ENCODE measurements at regions not wholly inside any gene's neighbourhood (a gene's known extent, or its start where the extent isn't known, plus 50 kb on each side); places are given as distances from the start of the nearest gene placed in this dataset.
A peak's percentile ranks its signal among the peaks of the same experiment; 100 is the strongest.

DNA sequence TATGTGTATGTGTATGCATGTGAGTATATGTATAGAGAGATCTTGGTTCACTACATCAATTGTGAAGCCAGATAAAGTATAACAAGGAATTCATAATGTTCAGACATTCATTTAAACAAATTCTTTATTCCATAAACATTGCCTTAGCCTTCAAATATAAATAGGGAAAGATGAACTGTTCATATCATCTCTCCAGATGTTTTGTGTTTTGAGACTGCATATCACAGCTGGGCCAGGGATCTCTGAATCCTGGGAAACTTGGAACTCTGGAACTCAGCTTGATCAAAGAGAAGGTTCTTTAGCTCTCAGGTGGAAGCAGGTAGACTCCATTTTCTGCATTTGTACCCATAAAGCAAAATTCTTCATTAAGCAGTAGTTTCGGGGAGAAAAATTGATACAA lies 272.6 kb upstream of the ETAA1 start:
- H2AK5ac ChIP-seq (ENCODE audit: low read depth, low read length) = no peak overlapping the region
- H3K9me3 ChIP-seq (ENCODE audit: control insufficient read depth, insufficient read depth, low read length) = no peaks in the 10 kb centered on the region
- H2BK120ac ChIP-seq (ENCODE audit: low read depth, low read length) = no peak overlapping the region
- H3K56ac ChIP-seq (ENCODE audit: extremely low read depth, insufficient read depth, low read length) = no peak overlapping the region
- no peak overlapping the region for H3K27ac ChIP-seq (ENCODE audit: insufficient read depth, low read length)
- no peak overlapping the region for H3K18ac ChIP-seq (ENCODE audit: low read depth, low read length)
- no peak overlapping the region for H4K91ac ChIP-seq (ENCODE audit: insufficient read depth, low read depth, low read length)
- H3K79me1 ChIP-seq (ENCODE audit: low read depth in 1 of 2, low read length in 2 of 2) = no peaks in the 10 kb centered on the region
- H2BK5ac ChIP-seq (ENCODE audit: low read depth, low read length, poor library complexity, severe bottlenecking) = no peak overlapping the region
- H3K9ac ChIP-seq (ENCODE audit: low read depth, low read length) = no peak overlapping the region
- 0 out of 2 replicates have a peak, but pooled peaks cover 2% of the 10 kb centered on the region for H3K4me1 ChIP-seq (ENCODE audit: control insufficient read depth, insufficient read depth, low read length)
- no CpG with 5 or more reads among the region's 1 CpG for WGBS, 2 experiments (ENCODE audit: extremely low coverage in 2 of 2, insufficient read length in 1 of 2)
- H3K23ac ChIP-seq (ENCODE audit: low read depth, low read length) = no peak overlapping the region
- no peaks in the 10 kb centered on the region for H4K20me1 ChIP-seq (ENCODE audit: insufficient read depth, low read length)
- H3K14ac ChIP-seq (replicated peaks; ENCODE audit: low read depth, low read length) = no peak overlapping the region
- H3K4me2 ChIP-seq (ENCODE audit: low read depth, low read length) = no peak overlapping the region; the same call in 1 of the 2 replicates
- H2BK15ac ChIP-seq (ENCODE audit: low read depth, low read length) = no peak overlapping the region
- no peak overlapping the region for H3K4me3 ChIP-seq (ENCODE audit: insufficient read depth, low read depth, low read length)
- no peak overlapping the region for H2AK9ac ChIP-seq (replicated peaks; ENCODE audit: low read depth, low read length, poor library complexity)
- H3K27me3 ChIP-seq (ENCODE audit: control insufficient read depth, insufficient read depth, low read length) = no peaks in the 10 kb centered on the region
- H4K5ac ChIP-seq (ENCODE audit: low read depth, low read length) = no peak overlapping the region
- in situ Hi-C loops (cut with MboI; ENCODE audit: low sequenced_read_pairs) (no loop called here), dilution Hi-C loops (cut with HindIII; ENCODE audit: low sequenced_read_pairs, unreplicated experiment) (no loop called here), intact Hi-C loops (cut with micrococcal nuclease) (loop anchor here (5.0 kb wide), 1 partner anchor 372 kb away; no protein-coding TSS in a partner anchor)
- BruUV-seq (replicated peaks) = no TSS peak
- H3K4ac ChIP-seq (ENCODE audit: low read depth, low read length) = no peak overlapping the region
- no peak overlapping the region for H2AFZ ChIP-seq (replicated peaks; ENCODE audit: low read length, poor library complexity)
- POLR2A ChIA-PET (ENCODE audit: unreplicated experiment) = no interaction called here
- CTCF ChIA-PET = interaction anchor here (1.5 kb wide), 1 partner anchor 35 kb away, joined by 3 read pairs; no protein-coding TSS in a partner anchor
- DNase-seq (peak; percentile 8), ATAC-seq (ENCODE audit: low read depth) (no peak; the same call in 1 of the 2 replicates)
- no peaks in the 10 kb centered on the region for H3K36me3 ChIP-seq (ENCODE audit: control insufficient read depth, insufficient read depth, low read length)
- no peak overlapping the region for H4K8ac ChIP-seq (ENCODE audit: low read depth in 2 of 2, low read length in 2 of 2)
- no peaks in the 10 kb centered on the region for H3K9me1 ChIP-seq (ENCODE audit: insufficient read depth, low read length)
- H2BK20ac ChIP-seq (ENCODE audit: low read depth, low read length) = no peak overlapping the region
- TF ChIP-seq FOS (IDR thresholded peaks at IDR 0.05; ENCODE audit: low read depth, low read length) (no peak), SMC3 (IDR thresholded peaks at IDR 0.05; ENCODE audit: low read depth, low read length) (no peak), CEBPB (IDR thresholded peaks at IDR 0.05; ENCODE audit: low read depth, low read length) (no peak), CHD1 (IDR thresholded peaks at IDR 0.05; ENCODE audit: low read depth, low read length) (no peak), ELK1 (IDR thresholded peaks at IDR 0.05; ENCODE audit: borderline replicate concordance, low read depth, low read length) (no peak), USF2 (IDR thresholded peaks at IDR 0.05; ENCODE audit: low read depth, low read length) (no peak), POLR2A (IDR thresholded peaks at IDR 0.05; ENCODE audit: low read depth, low read length) (no peak), NFE2L2 (IDR thresholded peaks at IDR 0.05; ENCODE audit: low read depth, low read length) (no peak), MXI1 (IDR thresholded peaks at IDR 0.05; ENCODE audit: borderline replicate concordance, low read depth, low read length) (no peak), RFX5 (IDR thresholded peaks at IDR 0.05; ENCODE audit: low read depth, low read length) (no peak), RAD21 (IDR thresholded peaks at IDR 0.05; ENCODE audit: low read length) (no peak), MAZ (IDR thresholded peaks at IDR 0.05; ENCODE audit: borderline replicate concordance, low read depth, low read length) (no peak)
- TF ChIP-seq, protein P1, sequence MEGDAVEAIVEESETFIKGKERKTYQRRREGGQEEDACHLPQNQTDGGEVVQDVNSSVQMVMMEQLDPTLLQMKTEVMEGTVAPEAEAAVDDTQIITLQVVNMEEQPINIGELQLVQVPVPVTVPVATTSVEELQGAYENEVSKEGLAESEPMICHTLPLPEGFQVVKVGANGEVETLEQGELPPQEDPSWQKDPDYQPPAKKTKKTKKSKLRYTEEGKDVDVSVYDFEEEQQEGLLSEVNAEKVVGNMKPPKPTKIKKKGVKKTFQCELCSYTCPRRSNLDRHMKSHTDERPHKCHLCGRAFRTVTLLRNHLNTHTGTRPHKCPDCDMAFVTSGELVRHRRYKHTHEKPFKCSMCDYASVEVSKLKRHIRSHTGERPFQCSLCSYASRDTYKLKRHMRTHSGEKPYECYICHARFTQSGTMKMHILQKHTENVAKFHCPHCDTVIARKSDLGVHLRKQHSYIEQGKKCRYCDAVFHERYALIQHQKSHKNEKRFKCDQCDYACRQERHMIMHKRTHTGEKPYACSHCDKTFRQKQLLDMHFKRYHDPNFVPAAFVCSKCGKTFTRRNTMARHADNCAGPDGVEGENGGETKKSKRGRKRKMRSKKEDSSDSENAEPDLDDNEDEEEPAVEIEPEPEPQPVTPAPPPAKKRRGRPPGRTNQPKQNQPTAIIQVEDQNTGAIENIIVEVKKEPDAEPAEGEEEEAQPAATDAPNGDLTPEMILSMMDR (conservative IDR thresholded peaks at IDR 0.05; ENCODE audit: low read depth, low read length) = no peak

Data from IMR-90 (cell line).